Uterus (tissue), 3 donors: ENCODE measurements at regions not wholly inside any gene's neighbourhood (a gene's known extent, or its start where the extent isn't known, plus 50 kb on each side); places are given as distances from the start of the nearest gene placed in this dataset.

ENCODE experiments used
- DNase-seq, 2 donors: peaks; one replicate each; pipeline ENCODE4 v3.0.0-alpha.2; 2019 to 2020
- H3K27ac ChIP-seq, 2 donors: fragments of 200-600 bp; sonication (generic); 1 replicate in 1 of 2; 2 replicates in 1 of 2; pipeline ENCODE4 v1.5.1; 2016 to 2018
- H3K27me3 ChIP-seq, 2 donors: fragments of 200-600 bp; sonication (generic); one replicate each; pipeline ENCODE4 v1.5.1; 2018 to 2019; ENCODE audit warnings: control low read depth in 1 of 2
- H3K36me3 ChIP-seq, 2 donors: fragments of 200-600 bp; sonication (generic); one replicate each; pipeline ENCODE4 v1.5.1; 2019; ENCODE audit warnings: control low read depth in 1 of 2
- H3K4me1 ChIP-seq, 2 donors: fragments of 200-600 bp; sonication (generic); one replicate each; pipeline ENCODE4 v1.5.1; 2018 to 2019; ENCODE audit warnings: control low read depth in 1 of 2
- H3K4me3 ChIP-seq, 2 donors: fragments of 200-600 bp; sonication (generic); 1 replicate in 1 of 2; 2 replicates in 1 of 2; pipeline ENCODE4 v1.5.1; 2018 to 2019; ENCODE audit warnings: mild to moderate bottlenecking in 1 of 2
- H3K9me3 ChIP-seq, 2 donors: fragments of 200-600 bp; sonication (generic); one replicate each; pipeline ENCODE4 v1.5.1; 2019; ENCODE audit warnings: control low read depth in 1 of 2
- POLR2A ChIP-seq, 2 donors: fragments of 450-650 bp; IDR thresholded peaks; one replicate each; pipeline ENCODE4 v1.6.1; 2016; ENCODE audit warnings: antibody characterized with exemption in 2 of 2, mild to moderate bottlenecking in 1 of 2, moderate library complexity in 1 of 2
- intact Hi-C: fragments of 100-400 bp; cut with DNase I; formaldehyde crosslinking; loops from one replicate; pipeline ENCODE4 v1.15.1; 2023; ENCODE audit warnings: low total_unique reads
- TF ChIP-seq, protein P1 (sequence below), 4 experiments: fragments of 200-600 bp in 2 of 4; fragments of 450-650 bp in 2 of 4; sonication (generic) in 2 of 4; IDR thresholded peaks; one replicate each; pipeline ENCODE4 v1.5.1; 2016 to 2019; ENCODE audit warnings: antibody characterized with exemption in 4 of 4, mild to moderate bottlenecking in 2 of 4, moderate library complexity in 1 of 4
- donor health status: DM: yes; HTN: yes; CAD: no.

DNA sequence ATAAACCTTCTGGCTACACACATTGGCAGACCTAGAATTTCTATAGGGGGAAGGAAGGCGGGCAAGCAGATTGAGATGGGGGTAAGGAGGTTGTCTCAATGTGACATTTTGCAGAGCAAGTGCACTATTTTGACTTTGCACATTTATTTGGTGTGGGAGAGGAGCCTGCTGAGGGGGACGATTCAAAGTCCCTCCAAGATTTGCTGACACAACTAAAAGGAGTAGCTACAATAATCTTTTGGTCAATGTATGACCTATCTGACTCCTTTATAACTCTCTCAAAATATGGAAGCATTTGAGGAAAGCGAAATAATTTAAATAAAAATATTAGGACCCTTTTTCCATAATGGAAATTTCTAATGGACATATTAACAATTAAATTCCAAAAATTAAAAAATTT lies 274.9 kb upstream of the PPARGC1A start:
- intact Hi-C loops: no loop called here
- Histone ChIP-seq H3K4me3 (no peak overlapping the region), H3K27ac (no peak overlapping the region), H3K36me3 (no peaks in the 10 kb centered on the region), H3K4me1 (no peaks in the 10 kb centered on the region), H3K27me3 (no peaks in the 10 kb centered on the region), H3K9me3 (no peaks in the 10 kb centered on the region)
- TF ChIP-seq, protein P1, sequence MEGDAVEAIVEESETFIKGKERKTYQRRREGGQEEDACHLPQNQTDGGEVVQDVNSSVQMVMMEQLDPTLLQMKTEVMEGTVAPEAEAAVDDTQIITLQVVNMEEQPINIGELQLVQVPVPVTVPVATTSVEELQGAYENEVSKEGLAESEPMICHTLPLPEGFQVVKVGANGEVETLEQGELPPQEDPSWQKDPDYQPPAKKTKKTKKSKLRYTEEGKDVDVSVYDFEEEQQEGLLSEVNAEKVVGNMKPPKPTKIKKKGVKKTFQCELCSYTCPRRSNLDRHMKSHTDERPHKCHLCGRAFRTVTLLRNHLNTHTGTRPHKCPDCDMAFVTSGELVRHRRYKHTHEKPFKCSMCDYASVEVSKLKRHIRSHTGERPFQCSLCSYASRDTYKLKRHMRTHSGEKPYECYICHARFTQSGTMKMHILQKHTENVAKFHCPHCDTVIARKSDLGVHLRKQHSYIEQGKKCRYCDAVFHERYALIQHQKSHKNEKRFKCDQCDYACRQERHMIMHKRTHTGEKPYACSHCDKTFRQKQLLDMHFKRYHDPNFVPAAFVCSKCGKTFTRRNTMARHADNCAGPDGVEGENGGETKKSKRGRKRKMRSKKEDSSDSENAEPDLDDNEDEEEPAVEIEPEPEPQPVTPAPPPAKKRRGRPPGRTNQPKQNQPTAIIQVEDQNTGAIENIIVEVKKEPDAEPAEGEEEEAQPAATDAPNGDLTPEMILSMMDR (IDR thresholded peaks at IDR 0.05): no peak
- no peak for TF ChIP-seq POLR2A (IDR thresholded peaks at IDR 0.05)
- DNase-seq: no peak

DNA sequence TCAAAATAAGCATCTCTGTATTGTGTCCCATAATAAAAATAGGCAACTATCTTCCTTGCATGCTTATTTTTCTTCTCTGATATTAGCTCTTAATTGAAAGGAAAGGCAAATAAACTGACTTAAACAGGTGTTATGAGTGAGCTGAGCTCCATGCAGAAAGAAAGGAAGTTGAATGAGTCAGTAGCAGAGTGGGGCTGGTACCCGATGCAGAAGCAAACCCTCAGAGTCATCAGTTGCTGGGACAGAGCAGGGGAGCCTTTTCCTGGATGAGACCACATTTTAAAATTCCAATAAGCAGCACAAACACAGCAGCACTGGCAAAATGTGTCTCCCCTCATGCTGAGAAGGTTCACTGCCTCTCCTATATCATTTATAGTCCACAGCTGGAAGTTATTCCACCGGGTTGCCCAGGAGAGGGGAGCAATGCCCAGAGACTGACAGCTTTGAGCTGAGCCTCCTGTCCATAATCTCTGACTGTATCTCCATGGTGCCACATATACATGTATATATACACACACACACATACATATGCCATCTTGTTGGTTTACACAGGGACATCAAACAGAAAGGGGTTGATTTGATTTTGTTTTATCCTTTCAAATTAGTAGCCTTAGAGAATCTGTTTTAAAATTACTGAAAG lies 274.3 kb upstream of the PPARGC1A start:
- DNase-seq: no peak
- H3K9me3 ChIP-seq: no peaks in the 10 kb centered on the region
- no peak overlapping the region for H3K4me3 ChIP-seq
- H3K4me1 ChIP-seq: no peaks in the 10 kb centered on the region
- H3K27ac ChIP-seq: no peak overlapping the region
- intact Hi-C loops: no loop called here
- no peaks in the 10 kb centered on the region for H3K27me3 ChIP-seq
- H3K36me3 ChIP-seq: no peaks in the 10 kb centered on the region
- TF ChIP-seq, protein P1 (IDR thresholded peaks at IDR 0.05): no peak
- no peak for TF ChIP-seq POLR2A (IDR thresholded peaks at IDR 0.05)

DNA sequence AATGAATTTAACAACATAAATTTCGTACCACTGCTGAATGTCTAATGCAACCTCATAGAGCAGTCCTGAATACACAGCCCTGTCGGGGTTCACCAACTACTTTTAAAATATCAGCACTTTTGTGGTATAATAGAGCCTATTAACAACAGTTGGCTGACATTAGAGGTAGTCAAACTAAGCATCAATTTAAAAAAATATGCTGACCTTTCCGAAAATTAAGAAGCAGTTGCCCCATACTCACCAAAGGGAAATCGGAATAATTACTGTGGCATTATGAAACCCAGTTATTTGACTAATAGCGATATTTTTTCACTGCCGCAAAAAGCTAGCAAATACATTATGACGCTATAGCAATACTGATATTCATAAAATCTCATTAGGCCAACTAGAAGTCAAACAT lies 273.5 kb upstream of the PPARGC1A start:
- Histone ChIP-seq H3K36me3 (no peaks in the 10 kb centered on the region), H3K9me3 (no peaks in the 10 kb centered on the region), H3K27me3 (no peaks in the 10 kb centered on the region), H3K27ac (no peak overlapping the region), H3K4me3 (no peak overlapping the region), H3K4me1 (no peaks in the 10 kb centered on the region)
- DNase-seq: no peak
- intact Hi-C loops: no loop called here
- TF ChIP-seq, protein P1 (IDR thresholded peaks at IDR 0.05): no peak
- TF ChIP-seq POLR2A (IDR thresholded peaks at IDR 0.05): no peak

DNA sequence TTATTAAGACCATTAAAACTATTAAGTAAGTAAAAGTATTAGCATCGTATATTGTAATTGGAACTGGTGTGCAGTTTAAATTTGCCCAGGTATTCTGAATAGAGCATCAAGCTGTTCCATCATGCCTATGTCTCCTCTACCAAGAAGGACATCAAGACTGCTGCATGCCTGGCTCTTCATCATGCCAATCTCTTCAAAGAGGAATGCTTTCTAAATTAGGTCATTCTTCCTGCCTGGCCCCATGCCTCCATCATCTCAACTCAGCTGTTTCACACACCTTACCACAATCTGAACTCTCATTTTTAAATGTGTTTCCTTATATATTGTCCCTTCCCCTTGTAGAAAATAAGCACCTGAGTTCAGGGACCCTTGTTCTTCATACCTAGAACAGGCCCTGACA lies 270.5 kb upstream of the PPARGC1A start:
- no peak for DNase-seq
- Histone ChIP-seq H3K36me3 (no peaks in the 10 kb centered on the region), H3K4me1 (no peaks in the 10 kb centered on the region), H3K27me3 (no peaks in the 10 kb centered on the region), H3K4me3 (no peak overlapping the region), H3K9me3 (no peaks in the 10 kb centered on the region), H3K27ac (no peak overlapping the region)
- intact Hi-C loops: no loop called here
- TF ChIP-seq, protein P1 (IDR thresholded peaks at IDR 0.05): no peak
- no peak for TF ChIP-seq POLR2A (IDR thresholded peaks at IDR 0.05)

DNA sequence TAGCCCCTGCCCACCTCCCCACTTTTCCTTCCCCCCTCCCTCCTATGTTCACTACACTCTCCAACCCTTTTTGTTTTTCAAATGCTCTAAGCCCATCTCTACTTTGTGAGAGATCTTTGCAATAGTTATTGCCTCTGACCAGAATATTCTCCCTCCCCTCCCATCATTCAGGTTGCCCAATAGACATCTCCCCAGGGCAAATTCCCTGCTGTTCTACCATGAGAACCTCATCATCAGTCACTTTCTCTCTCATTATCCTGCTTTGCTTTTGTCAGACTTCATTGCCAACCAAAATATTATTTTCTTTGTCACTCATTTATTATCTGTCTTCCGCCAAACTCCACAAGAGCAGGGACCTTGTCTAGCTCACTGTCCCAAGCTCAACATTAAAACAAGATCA lies 268.2 kb upstream of the PPARGC1A start:
- intact Hi-C loops: no loop called here
- no peak overlapping the region for H3K27ac ChIP-seq
- H3K4me3 ChIP-seq: no peak overlapping the region
- no peak for TF ChIP-seq POLR2A (IDR thresholded peaks at IDR 0.05)
- TF ChIP-seq, protein P1 (IDR thresholded peaks at IDR 0.05): no peak
- no peaks in the 10 kb centered on the region for H3K27me3 ChIP-seq
- H3K9me3 ChIP-seq: no peaks in the 10 kb centered on the region
- no peaks in the 10 kb centered on the region for H3K4me1 ChIP-seq
- no peaks in the 10 kb centered on the region for H3K36me3 ChIP-seq
- DNase-seq: no peak
